Ammon's horn (tissue), 1 donor: ENCODE measurements at regions not wholly inside any gene's neighbourhood (a gene's known extent, or its start where the extent isn't known, plus 50 kb on each side); places are given as distances from the start of the nearest gene placed in this dataset.
A peak's percentile ranks its signal among the peaks of the same experiment; 100 is the strongest.

ENCODE experiments used
- DNase-seq: peaks from one replicate; pipeline ENCODE4 v3.0.0-alpha.2; 2016; ENCODE audit warnings: low spot score

- no peak for DNase-seq
Measured at GRCh38 chr3:117304681-117305080, 595.1 kb downstream of the TUSC7 start.

- peak; percentile 8 for DNase-seq
Measured at GRCh38 chr3:117305681-117306080, 596.1 kb downstream of the TUSC7 start.

- no peak for DNase-seq
Measured at GRCh38 chr3:117306299-117306698, 596.7 kb downstream of the TUSC7 start.

DNA sequence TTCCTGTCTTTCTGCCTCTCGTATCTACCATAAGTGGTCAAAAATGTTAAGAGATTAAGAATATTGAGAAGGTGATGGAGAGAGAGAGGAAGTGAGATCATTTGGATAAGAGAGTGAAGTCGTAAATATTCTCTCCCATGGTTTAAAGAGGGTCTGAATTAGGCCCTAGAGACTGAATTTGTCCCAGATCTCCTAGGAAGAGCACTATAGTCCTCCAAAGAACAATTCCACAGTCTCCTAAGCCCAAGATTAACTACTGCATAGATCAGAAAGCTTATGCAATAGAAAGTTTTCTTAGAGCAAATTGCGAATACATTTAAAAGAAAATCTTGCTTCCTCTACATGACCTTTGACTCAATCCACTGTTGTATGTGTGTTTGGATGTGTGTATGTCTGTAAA, 598.8 kb downstream of the TUSC7 start:
- no peak for DNase-seq

DNA sequence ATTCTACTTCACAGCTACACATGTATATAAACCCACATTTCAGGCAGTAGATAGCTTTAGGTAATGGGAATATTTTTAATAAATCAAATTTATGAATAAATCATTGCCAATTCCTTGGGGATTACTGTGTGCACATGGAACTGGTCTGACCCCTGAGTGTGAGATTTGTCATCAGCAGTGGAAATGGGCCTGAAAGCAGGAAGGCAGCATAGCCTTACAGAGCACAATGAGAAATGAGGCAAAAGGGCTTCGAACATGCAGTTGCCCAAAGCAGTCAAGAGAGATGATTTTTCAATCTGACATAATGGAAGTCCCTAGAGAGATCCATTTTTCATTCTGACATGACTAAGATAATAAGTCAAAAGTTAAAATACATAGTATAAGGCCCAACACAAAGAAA, 599.2 kb downstream of the TUSC7 start:
- DNase-seq, result no peak

DNA sequence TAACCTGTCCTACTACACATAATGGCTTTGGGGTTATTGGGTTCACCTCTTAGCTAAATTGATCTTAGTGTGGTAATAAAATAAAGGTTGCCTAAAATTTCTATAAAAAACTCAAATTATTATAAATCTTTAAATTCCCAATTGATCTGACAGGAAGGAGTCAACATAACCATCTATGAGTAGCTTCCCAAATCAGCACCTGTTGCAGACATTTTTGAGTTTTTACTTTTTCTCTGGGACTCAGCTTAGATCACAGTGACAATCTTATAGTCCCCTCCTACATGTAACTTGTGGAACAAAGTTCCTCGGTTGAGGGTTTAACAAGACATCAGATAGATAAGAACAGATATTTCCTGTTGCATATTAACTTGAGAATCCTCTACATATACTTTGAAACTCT, 601.0 kb downstream of the TUSC7 start:
- no peak for DNase-seq

DNA sequence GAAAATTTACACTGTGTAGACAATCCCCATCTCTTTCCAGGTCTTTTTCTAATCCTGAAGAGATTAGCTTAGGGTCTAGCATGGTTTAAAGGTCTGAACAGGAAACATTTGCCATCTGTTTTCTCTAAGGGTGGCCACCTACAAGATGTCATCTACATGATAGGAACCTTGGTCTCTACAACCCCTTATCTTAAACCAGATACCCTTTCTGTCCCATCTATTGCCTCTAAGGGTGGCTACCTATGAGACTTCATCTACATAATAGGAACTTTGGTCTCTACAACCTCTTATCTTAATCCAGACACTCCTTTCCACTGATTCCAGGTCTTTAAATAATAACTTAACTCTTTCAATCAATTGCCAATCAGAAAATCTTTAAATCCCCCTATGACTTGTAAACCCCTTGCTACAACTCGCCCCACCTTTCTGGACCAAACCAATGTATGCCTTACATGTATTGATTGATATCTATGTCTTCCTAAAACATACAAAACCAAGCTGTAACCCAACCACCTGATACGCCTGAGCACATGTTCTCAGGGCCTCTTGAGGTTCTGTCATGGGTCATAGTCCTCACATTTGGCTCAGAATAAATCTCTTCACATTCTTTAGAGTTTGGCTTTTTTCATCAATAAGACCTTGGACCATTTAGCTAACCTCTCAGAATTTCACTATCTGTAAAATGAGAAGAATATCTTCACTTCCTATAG, 605.0 kb downstream of the TUSC7 start:
- no peak for DNase-seq

GRCh38 chr3:117322866-117323265, 613.3 kb downstream of the TUSC7 start:
- no peak for DNase-seq

- no peak for DNase-seq
Measured at GRCh38 chr3:117346901-117347300, 637.3 kb downstream of the TUSC7 start.

- DNase-seq, result no peak
Measured at GRCh38 chr3:117348884-117349283, 639.3 kb downstream of the TUSC7 start.

DNA sequence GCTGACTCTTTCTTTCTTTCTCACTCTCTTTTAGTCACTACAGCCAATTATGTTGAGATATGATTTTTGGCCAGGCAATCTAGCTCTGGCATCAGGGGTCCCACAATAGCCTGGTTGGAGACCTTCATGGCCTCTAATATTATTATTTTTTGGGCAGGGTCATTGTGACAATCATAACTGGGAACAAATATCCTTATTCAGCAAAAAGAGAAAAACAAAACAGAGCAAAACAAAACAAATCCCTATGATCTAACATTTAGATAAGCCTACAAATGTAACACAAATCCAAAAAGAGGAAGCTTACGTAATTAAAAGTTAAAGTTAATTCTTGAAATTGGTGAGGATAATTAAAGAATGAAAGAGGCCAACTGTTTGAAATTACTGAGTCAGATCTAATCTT, 640.0 kb downstream of the TUSC7 start:
- DNase-seq, result no peak

DNA sequence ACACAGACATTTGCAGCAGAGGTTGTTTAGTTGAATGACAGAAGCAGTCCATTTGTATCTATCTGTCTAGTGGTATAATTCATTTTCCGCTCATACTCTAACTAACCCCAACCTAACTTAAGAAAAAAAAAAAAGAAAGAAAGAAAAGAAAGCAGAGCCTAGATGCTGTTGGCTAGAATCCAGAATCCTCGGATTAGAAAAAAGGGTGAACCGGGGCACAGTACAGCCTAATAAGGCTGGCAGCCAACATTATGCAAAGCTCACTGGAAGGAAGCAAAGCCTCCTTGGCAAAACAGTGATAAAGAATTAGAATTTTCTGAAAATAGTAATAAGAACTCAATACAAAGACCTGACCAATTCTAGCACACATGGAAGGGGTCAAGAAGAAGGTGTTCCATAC, 640.8 kb downstream of the TUSC7 start:
- peak; percentile 19 for DNase-seq

- DNase-seq, result peak; percentile 65
Measured at GRCh38 chr3:117355566-117355965, 646.0 kb downstream of the TUSC7 start.

DNA sequence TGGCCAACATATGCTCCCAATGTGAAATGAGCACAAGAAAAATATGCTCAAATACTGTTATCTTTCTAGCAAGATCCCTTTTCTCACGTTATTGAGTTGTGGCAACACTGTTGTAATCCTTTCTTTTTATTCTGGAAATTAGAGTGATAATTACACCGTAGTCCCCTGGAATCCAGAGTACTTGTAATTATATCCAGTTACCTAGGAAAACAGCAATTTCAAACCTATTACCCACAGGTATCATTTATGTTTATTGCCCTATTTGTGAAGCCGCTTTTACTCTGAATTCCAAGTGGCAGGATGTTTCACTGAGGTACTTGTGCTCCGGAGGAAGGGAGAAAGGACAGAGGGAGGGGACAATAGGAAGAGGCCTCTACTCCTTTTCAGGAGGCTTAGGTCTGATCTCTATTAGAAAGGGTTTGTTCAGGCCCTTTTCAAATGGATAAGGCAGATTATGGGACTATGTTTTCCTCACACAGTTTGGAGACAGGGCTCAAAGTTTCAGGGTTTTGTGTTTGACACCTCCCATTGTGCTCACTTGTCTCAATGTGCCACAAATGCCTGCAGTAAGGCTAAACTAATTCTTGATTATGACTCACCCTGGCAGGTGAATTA, 646.6 kb downstream of the TUSC7 start:
- no peak for DNase-seq

- DNase-seq, result no peak
Measured at GRCh38 chr3:117358717-117359314, 649.2 kb downstream of the TUSC7 start.

GRCh38 chr3:117366574-117366973, 657.0 kb downstream of the TUSC7 start:
- no peak for DNase-seq

DNA sequence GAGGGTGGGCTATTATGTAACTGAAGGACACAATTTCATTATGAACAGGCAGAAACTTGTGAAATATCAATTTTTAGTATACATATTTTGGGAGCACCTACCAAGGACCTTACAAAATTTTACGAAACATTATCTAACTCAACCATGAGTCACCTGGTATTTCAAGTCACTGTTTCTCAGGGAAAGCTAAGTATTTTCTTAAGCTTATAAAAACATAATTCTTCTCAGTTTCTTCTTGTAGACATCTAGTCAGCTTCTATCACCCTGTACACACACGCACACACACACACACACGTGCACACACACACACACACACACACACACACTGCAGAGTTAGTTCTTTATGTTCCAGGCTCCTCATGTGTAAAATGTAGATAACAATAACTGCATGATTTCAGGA, 658.3 kb downstream of the TUSC7 start:
- no peak for DNase-seq

DNA sequence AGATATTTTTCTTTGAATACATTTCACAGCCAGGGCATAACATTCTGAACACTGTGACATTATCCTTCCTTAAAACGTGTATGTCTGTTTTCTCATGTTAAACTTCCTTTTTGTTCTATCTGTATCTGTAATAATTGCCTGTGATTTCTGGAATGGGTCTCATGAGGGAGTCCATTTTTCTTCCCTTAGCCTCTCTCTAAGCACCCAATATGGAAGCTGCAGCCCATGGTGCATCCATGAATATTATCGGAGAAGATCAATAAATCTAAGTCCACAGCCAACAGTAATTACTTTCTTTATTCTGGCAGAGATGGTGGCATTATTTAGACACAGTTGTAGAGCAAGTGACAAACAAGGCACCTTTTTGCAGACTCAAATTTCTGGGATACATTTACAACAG, 671.1 kb downstream of the TUSC7 start:
- DNase-seq, result no peak

DNA sequence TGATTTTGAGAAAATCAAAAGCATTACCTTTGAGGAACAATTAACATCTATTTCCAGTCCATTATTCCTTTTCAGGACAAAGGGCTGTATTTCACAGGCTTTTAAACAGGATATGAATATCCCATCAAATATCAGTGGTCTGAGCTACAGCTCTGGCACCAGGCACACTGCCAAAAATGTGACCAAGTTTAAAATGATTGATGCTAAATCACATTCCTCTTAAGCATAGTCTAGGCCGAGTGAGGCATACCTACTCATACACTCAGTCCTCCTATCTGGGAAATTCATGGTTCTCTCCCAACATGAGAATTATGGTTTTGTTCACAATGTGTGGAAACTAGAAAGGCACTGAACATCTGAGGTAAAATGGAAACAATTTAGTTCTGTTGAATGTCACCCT, 683.5 kb downstream of the TUSC7 start:
- DNase-seq, result peak; percentile 8

DNA sequence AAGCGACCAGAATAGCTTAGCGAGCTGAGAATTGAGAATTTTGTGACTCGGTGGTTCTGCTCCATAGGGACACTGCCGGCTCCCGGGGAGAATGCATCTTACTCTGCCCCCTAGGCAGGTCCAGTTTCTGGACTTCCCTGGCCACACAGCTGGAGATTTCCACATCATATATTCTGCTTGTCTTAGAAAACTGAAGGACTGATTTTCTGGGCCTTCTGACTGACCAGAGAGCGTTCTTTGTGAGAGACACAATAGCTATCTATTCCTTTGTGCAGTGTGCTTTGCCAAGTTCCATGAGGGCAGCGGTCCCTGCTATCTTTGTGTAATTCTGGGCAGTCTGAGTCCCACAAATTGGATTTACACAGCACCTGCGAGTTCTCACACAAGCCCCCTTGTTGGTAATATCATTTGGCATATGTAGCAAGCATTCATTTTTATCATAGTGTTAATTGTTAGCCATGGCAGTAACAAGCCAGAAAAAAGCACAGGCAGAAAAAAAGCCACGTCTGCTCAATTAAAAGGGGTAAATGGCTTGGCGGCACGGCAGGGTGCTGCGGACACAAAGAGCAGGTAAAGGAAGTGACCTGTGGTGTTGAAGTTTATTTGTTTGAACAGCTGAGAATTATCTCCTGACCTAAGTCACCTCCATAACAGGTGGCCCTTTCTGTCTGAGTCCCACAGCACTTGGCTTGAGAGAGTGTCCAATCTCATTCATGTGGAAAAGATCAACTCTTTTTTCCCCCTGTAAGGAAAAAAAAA, 688.7 kb downstream of the TUSC7 start:
- DNase-seq, result peak; percentile 91

GRCh38 chr3:117399311-117400078, 689.9 kb downstream of the TUSC7 start:
- DNase-seq, result peak; percentile 54

- DNase-seq, result no peak
Measured at GRCh38 chr3:117400303-117400702, 690.7 kb downstream of the TUSC7 start.
